ENCODE measurements at regions not wholly inside any gene's neighbourhood (a gene's known extent, or its start where the extent isn't known, plus 50 kb on each side); places are given as distances from the start of the nearest gene placed in this dataset.

- peak; percentile 54 for DNase-seq
Observed at GRCh38 chr12:100675432-100675831, 101.9 kb downstream of the GAS2L3 start.

GRCh38 chr12:100681074-100681473 is 107.6 kb downstream of the GAS2L3 start:
- no peak for DNase-seq

GRCh38 chr12:100682178-100682577 is 108.7 kb downstream of the GAS2L3 start:
- DNase-seq: no peak

- DNase-seq: no peak
Observed at GRCh38 chr12:100687686-100688085, 106.9 kb upstream of the ANO4 start.

- no peak for DNase-seq
Observed at GRCh38 chr12:100688451-100688864, 106.1 kb upstream of the ANO4 start.

- DNase-seq: no peak
Observed at GRCh38 chr12:100692502-100692901, 102.1 kb upstream of the ANO4 start.

- no peak for DNase-seq
Observed at GRCh38 chr12:100698518-100698917, 96.1 kb upstream of the ANO4 start.

GRCh38 chr12:100699209-100699608 is 95.4 kb upstream of the ANO4 start:
- DNase-seq: no peak

GRCh38 chr12:100703337-100703736 is 91.2 kb upstream of the ANO4 start:
- DNase-seq: no peak

GRCh38 chr12:100703868-100704267 is 90.7 kb upstream of the ANO4 start:
- DNase-seq: no peak

- peak; percentile 23 for DNase-seq
Observed at GRCh38 chr12:100706033-100706432, 88.5 kb upstream of the ANO4 start.

GRCh38 chr12:100708591-100708990 is 86.0 kb upstream of the ANO4 start:
- DNase-seq: no peak

GRCh38 chr12:100715976-100716944 is 78.3 kb upstream of the ANO4 start:
- DNase-seq: no peak

- DNase-seq: no peak
Observed at GRCh38 chr12:100716945-100717732, 77.4 kb upstream of the ANO4 start.

GRCh38 chr12:100717733-100718067 is 76.9 kb upstream of the ANO4 start:
- DNase-seq: no peak

GRCh38 chr12:100718187-100718586 is 76.4 kb upstream of the ANO4 start:
- DNase-seq: peak; percentile 16

- DNase-seq: no peak
Observed at GRCh38 chr12:100720016-100720654, 74.4 kb upstream of the ANO4 start.

GRCh38 chr12:100721169-100721568 is 73.4 kb upstream of the ANO4 start:
- no peak for DNase-seq

- DNase-seq: no peak
Observed at GRCh38 chr12:100724071-100724470, 70.5 kb upstream of the ANO4 start.

- peak; percentile 10 for DNase-seq
Observed at GRCh38 chr12:100733817-100734593, 60.6 kb upstream of the ANO4 start.

- no peak for DNase-seq
Observed at GRCh38 chr12:100737168-100737567, 57.4 kb upstream of the ANO4 start.

GRCh38 chr12:100738086-100738485 is 56.5 kb upstream of the ANO4 start:
- DNase-seq: no peak
